NCI-H69 (cell line): ENCODE measurements at regions not wholly inside any gene's neighbourhood (a gene's known extent, or its start where the extent isn't known, plus 50 kb on each side); places are given as distances from the start of the nearest gene placed in this dataset.
"Not testable (repeated sequence)": the region's sequence is repeated elsewhere in the genome, so short reads cannot be mapped to it uniquely, and the experiment has no call there.

ENCODE experiments used
- DNase-seq: peaks from one replicate; lab custom pipeline; 2025; lab: John Stamatoyannopoulos, UW

- DNase-seq = no peak
Measured at GRCh38 chr7:153942036-153942435, 110.2 kb upstream of the DPP6 start.

GRCh38 chr7:153943457-153943856 is 108.7 kb upstream of the DPP6 start:
- DNase-seq = peak; percentile 67

GRCh38 chr7:153943861-153944260 is 108.3 kb upstream of the DPP6 start:
- DNase-seq = peak; percentile 85

- no peak for DNase-seq
Measured at GRCh38 chr7:153948060-153948459, 104.1 kb upstream of the DPP6 start.

- DNase-seq = no peak
Measured at GRCh38 chr7:153951316-153951715, 100.9 kb upstream of the DPP6 start.

GRCh38 chr7:153954477-153954876 is 97.7 kb upstream of the DPP6 start:
- DNase-seq = no peak

- not testable (repeated sequence) for DNase-seq
Measured at GRCh38 chr7:153957677-153958076, 94.5 kb upstream of the DPP6 start.

- peak; percentile 65 for DNase-seq
Measured at GRCh38 chr7:153958381-153958780, 93.8 kb upstream of the DPP6 start.

- DNase-seq = peak; percentile 65
Measured at GRCh38 chr7:153958789-153959188, 93.4 kb upstream of the DPP6 start.

GRCh38 chr7:153964481-153965112 is 87.6 kb upstream of the DPP6 start:
- DNase-seq = not testable (repeated sequence)

- DNase-seq = not testable (repeated sequence)
Measured at GRCh38 chr7:153969016-153969415, 83.2 kb upstream of the DPP6 start.

- peak; percentile 13 for DNase-seq
Measured at GRCh38 chr7:153974603-153975002, 77.6 kb upstream of the DPP6 start.

- not testable (repeated sequence) for DNase-seq
Measured at GRCh38 chr7:153976745-153977144, 75.5 kb upstream of the DPP6 start.

GRCh38 chr7:153983186-153983585 is 69.0 kb upstream of the DPP6 start:
- peak; percentile 36 for DNase-seq

- DNase-seq = not testable (repeated sequence)
Measured at GRCh38 chr7:153989066-153989627, 63.1 kb upstream of the DPP6 start.

- DNase-seq = not testable (repeated sequence)
Measured at GRCh38 chr7:153989742-153990425, 62.3 kb upstream of the DPP6 start.

- DNase-seq = not testable (repeated sequence)
Measured at GRCh38 chr7:153991471-153991870, 60.7 kb upstream of the DPP6 start.

- not testable (repeated sequence) for DNase-seq
Measured at GRCh38 chr7:153993402-153993801, 58.8 kb upstream of the DPP6 start.

GRCh38 chr7:153998896-153999295 is 53.3 kb upstream of the DPP6 start:
- DNase-seq = not testable (repeated sequence)
